SW 1271 (cell line): ENCODE measurements at regions not wholly inside any gene's neighbourhood (a gene's known extent, or its start where the extent isn't known, plus 50 kb on each side); places are given as distances from the start of the nearest gene placed in this dataset.

Experiments used
- DNase-seq, 2 experiments: peaks; one replicate each; lab custom pipeline; 2025; lab: John Stamatoyannopoulos, UW

- DNase-seq: no peak
Measured at GRCh38 chr1:201749059-201749690, 79.8 kb upstream of the IPO9 start.

- no peak for DNase-seq
Measured at GRCh38 chr1:201750120-201750519, 78.8 kb upstream of the IPO9 start.

- peak in 1 of 2 experiments; percentile 16 for DNase-seq
Measured at GRCh38 chr1:201750934-201751333, 78.0 kb upstream of the IPO9 start.

- DNase-seq: no peak
Measured at GRCh38 chr1:201751872-201752271, 77.1 kb upstream of the IPO9 start.

- DNase-seq: no peak
Measured at GRCh38 chr1:201752333-201752732, 76.6 kb upstream of the IPO9 start.

GRCh38 chr1:201753492-201753891 is 75.5 kb upstream of the IPO9 start:
- no peak for DNase-seq

- DNase-seq: no peak
Measured at GRCh38 chr1:201754353-201754752, 74.6 kb upstream of the IPO9 start.

GRCh38 chr1:201755200-201755599 is 73.8 kb upstream of the IPO9 start:
- DNase-seq: no peak

GRCh38 chr1:201756406-201756805 is 72.6 kb upstream of the IPO9 start:
- DNase-seq: no peak

- no peak for DNase-seq
Measured at GRCh38 chr1:201758499-201759050, 70.4 kb upstream of the IPO9 start.

GRCh38 chr1:201759194-201759815 is 69.7 kb upstream of the IPO9 start:
- no peak for DNase-seq

- no peak for DNase-seq
Measured at GRCh38 chr1:201760516-201760915, 68.4 kb upstream of the IPO9 start.

- DNase-seq: no peak
Measured at GRCh38 chr1:201761178-201761577, 67.8 kb upstream of the IPO9 start.

- no peak for DNase-seq
Measured at GRCh38 chr1:201761871-201762270, 67.1 kb upstream of the IPO9 start.

- DNase-seq: no peak
Measured at GRCh38 chr1:201762381-201762780, 66.6 kb upstream of the IPO9 start.

GRCh38 chr1:201763455-201764140 is 65.4 kb upstream of the IPO9 start:
- no peak for DNase-seq

- DNase-seq: no peak
Measured at GRCh38 chr1:201764166-201764565, 64.8 kb upstream of the IPO9 start.

GRCh38 chr1:201764579-201764978 is 64.4 kb upstream of the IPO9 start:
- DNase-seq: no peak

- DNase-seq: no peak
Measured at GRCh38 chr1:201766131-201766866, 62.7 kb upstream of the IPO9 start.

GRCh38 chr1:201767339-201767738 is 61.6 kb upstream of the IPO9 start:
- DNase-seq: no peak

GRCh38 chr1:201769072-201769471 is 59.9 kb upstream of the IPO9 start:
- no peak for DNase-seq

- no peak for DNase-seq
Measured at GRCh38 chr1:201769966-201770365, 59.0 kb upstream of the IPO9 start.
